Mucosa of rectum (tissue), 2 donors: ENCODE measurements at regions not wholly inside any gene's neighbourhood (a gene's known extent, or its start where the extent isn't known, plus 50 kb on each side); places are given as distances from the start of the nearest gene placed in this dataset.

Source experiments
- H3K27ac ChIP-seq, 2 donors: one replicate each; pipeline ENCODE4 v1.7.0; 2013; ENCODE audit warnings: inconsistent platforms in 2 of 2, low read depth in 2 of 2, low read length in 2 of 2
- H3K27me3 ChIP-seq, 2 donors: one replicate each; pipeline ENCODE4 v1.7.0; 2013; ENCODE audit warnings: low read length in 2 of 2; ENCODE audit not compliant: control insufficient read depth in 2 of 2, insufficient read depth in 2 of 2
- H3K36me3 ChIP-seq, 2 donors: one replicate each; pipeline ENCODE4 v1.7.0; 2013; ENCODE audit warnings: low read length in 2 of 2; ENCODE audit not compliant: control insufficient read depth in 2 of 2, insufficient read depth in 2 of 2
- H3K4me1 ChIP-seq, 2 donors: one replicate each; pipeline ENCODE4 v1.7.0; 2013; ENCODE audit warnings: low read length in 2 of 2, mild to moderate bottlenecking in 1 of 2; ENCODE audit not compliant: control insufficient read depth in 2 of 2, insufficient read depth in 2 of 2
- H3K4me3 ChIP-seq, 2 donors: one replicate each; pipeline ENCODE4 v1.7.0; 2013; ENCODE audit warnings: low read length in 2 of 2
- H3K9ac ChIP-seq, 2 donors: one replicate each; pipeline ENCODE4 v1.7.0; 2013; ENCODE audit warnings: low read length in 2 of 2, low read depth in 1 of 2, mild to moderate bottlenecking in 1 of 2
- H3K9me3 ChIP-seq, 2 donors: one replicate each; pipeline ENCODE4 v1.7.0; 2013; ENCODE audit warnings: low read length in 2 of 2; ENCODE audit not compliant: control insufficient read depth in 2 of 2
- donor health status: healthy.
- donor health status: Normal muscosa, but diverticular disease.

GRCh38 chr1:65042467-65042866 is 76.1 kb upstream of the JAK1 start:
- H3K27me3 ChIP-seq: no peaks in the 10 kb centered on the region
- H3K4me1 ChIP-seq: peaks cover 0 to 2% of the 10 kb centered on the region in 2 donors
- H3K4me3 ChIP-seq: no peak overlapping the region
- H3K36me3 ChIP-seq: no peaks in the 10 kb centered on the region
- H3K27ac ChIP-seq: no peak overlapping the region
- H3K9ac ChIP-seq: no peak overlapping the region
- no peaks in the 10 kb centered on the region for H3K9me3 ChIP-seq

GRCh38 chr1:65044411-65044810 is 78.1 kb upstream of the JAK1 start:
- Histone ChIP-seq H3K36me3 (no peaks in the 10 kb centered on the region), H3K27ac (no peak overlapping the region), H3K4me1 (peaks cover 0 to under 1% of the 10 kb centered on the region in 2 donors), H3K4me3 (no peak overlapping the region), H3K9ac (no peak overlapping the region), H3K27me3 (no peaks in the 10 kb centered on the region), H3K9me3 (no peaks in the 10 kb centered on the region)

GRCh38 chr1:65045022-65045817 is 78.9 kb upstream of the JAK1 start:
- no peaks in the 10 kb centered on the region for H3K4me1 ChIP-seq
- no peaks in the 10 kb centered on the region for H3K36me3 ChIP-seq
- H3K27me3 ChIP-seq: no peaks in the 10 kb centered on the region
- H3K9ac ChIP-seq: no peak overlapping the region
- H3K27ac ChIP-seq: no peak overlapping the region
- H3K4me3 ChIP-seq: no peak overlapping the region
- no peaks in the 10 kb centered on the region for H3K9me3 ChIP-seq

GRCh38 chr1:65048335-65048734 is 82.0 kb upstream of the JAK1 start:
- no peaks in the 10 kb centered on the region for H3K27me3 ChIP-seq
- H3K27ac ChIP-seq: no peak overlapping the region
- no peak overlapping the region for H3K4me3 ChIP-seq
- peaks cover 0 to 3% of the 10 kb centered on the region in 2 donors for H3K4me1 ChIP-seq
- H3K9ac ChIP-seq: no peak overlapping the region
- no peaks in the 10 kb centered on the region for H3K36me3 ChIP-seq
- no peaks in the 10 kb centered on the region for H3K9me3 ChIP-seq

GRCh38 chr1:65049941-65050713 is 83.8 kb upstream of the JAK1 start:
- Histone ChIP-seq H3K4me3 (no peak overlapping the region), H3K9ac (no peak overlapping the region), H3K36me3 (peaks cover 0 to under 1% of the 10 kb centered on the region in 2 donors), H3K4me1 (peaks cover 0 to 3% of the 10 kb centered on the region in 2 donors), H3K27me3 (no peaks in the 10 kb centered on the region), H3K27ac (no peak overlapping the region), H3K9me3 (no peaks in the 10 kb centered on the region)

- H3K4me3 ChIP-seq: no peak overlapping the region
- no peak overlapping the region for H3K9ac ChIP-seq
- peaks cover 0 to 3% of the 10 kb centered on the region in 2 donors for H3K4me1 ChIP-seq
- H3K27ac ChIP-seq: no peak overlapping the region
- no peaks in the 10 kb centered on the region for H3K9me3 ChIP-seq
- no peaks in the 10 kb centered on the region for H3K27me3 ChIP-seq
- H3K36me3 ChIP-seq: peaks cover 2 to 5% of the 10 kb centered on the region in 2 donors
Observed at GRCh38 chr1:65050735-65051134, 84.4 kb upstream of the JAK1 start.

GRCh38 chr1:65054481-65054880 is 88.1 kb upstream of the JAK1 start:
- H3K27ac ChIP-seq: no peak overlapping the region
- H3K36me3 ChIP-seq: peaks cover 23 to 26% of the 10 kb centered on the region in 2 donors

GRCh38 chr1:65055747-65056146 is 89.4 kb upstream of the JAK1 start:
- H3K4me3 ChIP-seq: no peak overlapping the region
- H3K27me3 ChIP-seq: no peaks in the 10 kb centered on the region
- no peaks in the 10 kb centered on the region for H3K9me3 ChIP-seq
- peaks cover 23 to 26% of the 10 kb centered on the region in 2 donors for H3K36me3 ChIP-seq
- no peak overlapping the region for H3K9ac ChIP-seq
- H3K27ac ChIP-seq: no peak overlapping the region
- H3K4me1 ChIP-seq: peaks cover 0 to 3% of the 10 kb centered on the region in 2 donors

More at GRCh38 chr1:65054481-65054880, 88.1 kb upstream of the JAK1 start:
- Histone ChIP-seq H3K9ac (no peak overlapping the region), H3K4me1 (peaks cover 0 to 3% of the 10 kb centered on the region in 2 donors), H3K27me3 (no peaks in the 10 kb centered on the region), H3K9me3 (no peaks in the 10 kb centered on the region), H3K4me3 (no peak overlapping the region)

GRCh38 chr1:65056234-65056633 is 89.9 kb upstream of the JAK1 start:
- H3K4me1 ChIP-seq: peaks cover 0 to 2% of the 10 kb centered on the region in 2 donors
- H3K9ac ChIP-seq: no peak overlapping the region
- no peaks in the 10 kb centered on the region for H3K9me3 ChIP-seq
- H3K4me3 ChIP-seq: no peak overlapping the region
- H3K27ac ChIP-seq: no peak overlapping the region
- H3K27me3 ChIP-seq: no peaks in the 10 kb centered on the region
- H3K36me3 ChIP-seq: peaks cover 23 to 26% of the 10 kb centered on the region in 2 donors

GRCh38 chr1:65056866-65057265 is 90.5 kb upstream of the JAK1 start:
- peaks cover 23 to 26% of the 10 kb centered on the region in 2 donors for H3K36me3 ChIP-seq
- H3K27me3 ChIP-seq: no peaks in the 10 kb centered on the region
- no peak overlapping the region for H3K4me3 ChIP-seq
- H3K9ac ChIP-seq: no peak overlapping the region
- no peak overlapping the region for H3K27ac ChIP-seq
- H3K9me3 ChIP-seq: no peaks in the 10 kb centered on the region
- no peaks in the 10 kb centered on the region for H3K4me1 ChIP-seq
